H1 (cell line): ENCODE measurements at regions not wholly inside any gene's neighbourhood (a gene's known extent, or its start where the extent isn't known, plus 50 kb on each side); places are given as distances from the start of the nearest gene placed in this dataset.

ENCODE experiments used
- CTCF ChIA-PET: fragments of 300-600 bp; sonication (Branson Sonifier 250); formaldehyde crosslinking; loops from one replicate; lab custom pipeline; 2021; ENCODE audit not compliant: partially characterized antibody; lab: Charles Lee
- POLR2A ChIA-PET: fragments of 300-600 bp; sonication (Branson Sonifier 250); formaldehyde crosslinking; loops from one replicate; lab custom pipeline; 2021; ENCODE audit warnings: inconsistent platforms; ENCODE audit not compliant: partially characterized antibody; lab: Charles Lee
- DNase-seq, 2 experiments: peaks; one replicate each; pipeline versions ENCODE4 v3.0.0 to v3.0.0-alpha.2; 2010 to 2022; ENCODE audit warnings: low spot score in 2 of 2, low read depth in 1 of 2, mixed read lengths in 1 of 2
- FAIRE-seq: peaks from 2 replicates; lab custom pipeline; 2011; peaks lifted over from hg19 to GRCh38; lab: Jason Lieb, UNC
- H2AFZ ChIP-seq: 2 replicates; pipeline ENCODE4 v1.8.1; 2012; ENCODE audit warnings: low read length, inconsistent platforms
- H2AK5ac ChIP-seq: 2 replicates; pipeline ENCODE4 v1.6.1; 2013; ENCODE audit warnings: low read depth, low read length
- H2BK120ac ChIP-seq: replicated peaks from 2 replicates; pipeline ENCODE3; 2013; ENCODE audit warnings: low read depth, low read length, inconsistent platforms
- H2BK12ac ChIP-seq: 2 replicates; pipeline ENCODE4 v1.6.1; 2013; ENCODE audit warnings: low read depth, low read length
- H2BK15ac ChIP-seq: 2 replicates; pipeline ENCODE4 v1.6.1; 2013; ENCODE audit warnings: low read length
- H2BK20ac ChIP-seq: 2 replicates; pipeline ENCODE4 v1.6.1; 2013; ENCODE audit warnings: low read length
- H2BK5ac ChIP-seq: 2 replicates; pipeline ENCODE4 v1.6.1; 2013; ENCODE audit warnings: low read depth, low read length
- H3K14ac ChIP-seq: 2 replicates; pipeline ENCODE4 v1.6.1; 2013; ENCODE audit warnings: inconsistent platforms; ENCODE audit not compliant: insufficient read length
- H3K18ac ChIP-seq: 2 replicates; pipeline ENCODE4 v1.6.1; 2013; ENCODE audit warnings: low read length; ENCODE audit errors: extremely low read depth
- H3K23ac ChIP-seq: 2 replicates; pipeline ENCODE4 v1.6.1; 2013; ENCODE audit warnings: inconsistent platforms; ENCODE audit not compliant: insufficient read length
- H3K23me2 ChIP-seq: 2 replicates; pipeline ENCODE4 v1.6.1; 2013; ENCODE audit warnings: low read depth, low read length
- H3K27ac ChIP-seq: 2 replicates; pipeline ENCODE4 v1.6.1; 2011; ENCODE audit warnings: low read depth, low read length, inconsistent platforms
- H3K27me3 ChIP-seq, 4 experiments: replicated peaks in 1 of 4; 1 replicate in 1 of 4; 2 replicates in 3 of 4; pipeline versions ENCODE4 v1.6.1 to v1.8.1; 2011 to 2013; ENCODE audit warnings: low read length in 3 of 4, mild to moderate bottlenecking in 3 of 4, inconsistent platforms in 2 of 4, mixed read lengths in 2 of 4, moderate library complexity in 1 of 4; ENCODE audit not compliant: control insufficient read depth in 3 of 4, insufficient read depth in 3 of 4; ENCODE audit errors: extremely low read depth in 1 of 4
- H3K36me3 ChIP-seq, 4 experiments: 2 replicates each; pipeline versions ENCODE4 v1.6.1 to v1.8.1; 2011 to 2013; ENCODE audit warnings: mild to moderate bottlenecking in 4 of 4, low read length in 3 of 4, moderate library complexity in 2 of 4, control low read depth in 1 of 4, inconsistent platforms in 1 of 4; ENCODE audit not compliant: insufficient read depth in 4 of 4, control insufficient read depth in 2 of 4
- H3K4ac ChIP-seq: replicated peaks from 2 replicates; pipeline ENCODE3; 2013; ENCODE audit warnings: low read length, low read depth, mixed read lengths, inconsistent platforms; ENCODE audit not compliant: insufficient read length
- H3K4me1 ChIP-seq, 4 experiments: replicated peaks in 1 of 4; 1 replicate in 1 of 4; 2 replicates in 3 of 4; pipeline versions ENCODE4 v1.6.1 to v1.8.1; 2011 to 2013; ENCODE audit warnings: low read length in 3 of 4, inconsistent platforms in 2 of 4, mixed read lengths in 1 of 4; ENCODE audit not compliant: insufficient read depth in 4 of 4, control insufficient read depth in 3 of 4
- H3K4me2 ChIP-seq, 2 experiments: 2 replicates each; pipeline versions ENCODE4 v1.6.1 to v1.8.1; 2011 to 2013; ENCODE audit warnings: low read depth in 2 of 2, low read length in 2 of 2, control low read depth in 1 of 2, inconsistent platforms in 1 of 2, mild to moderate bottlenecking in 1 of 2; ENCODE audit not compliant: insufficient read depth in 1 of 2
- H3K4me3 ChIP-seq, 4 experiments: fragments of 200-600, 300-600 bp in 1 of 4; sonication (generic), shearing (Covaris generic), sonication (Bioruptor Twin) in 1 of 4; 2 replicates each; pipeline versions ENCODE4 v1.5.1 to v1.8.1; 2011 to 2016; ENCODE audit warnings: low read length in 4 of 4, low read depth in 3 of 4, control low read depth in 2 of 4, inconsistent platforms in 2 of 4, mild to moderate bottlenecking in 2 of 4, mixed read lengths in 1 of 4, moderate library complexity in 1 of 4; ENCODE audit not compliant: insufficient read depth in 2 of 4; ENCODE audit errors: extremely low read depth in 1 of 4
- H3K56ac ChIP-seq: replicated peaks from 2 replicates; pipeline ENCODE3; 2013; ENCODE audit warnings: low read depth, mild to moderate bottlenecking, mixed read lengths, low read length, inconsistent platforms; ENCODE audit not compliant: insufficient read length
- H3K79me1 ChIP-seq: 2 replicates; pipeline ENCODE4 v1.6.1; 2013; ENCODE audit warnings: low read depth, low read length, control low read depth
- H3K79me2 ChIP-seq, 2 experiments: 2 replicates each; pipeline versions ENCODE4 v1.6.1 to v1.8.1; 2012 to 2013; ENCODE audit warnings: low read length in 2 of 2, mild to moderate bottlenecking in 2 of 2, inconsistent platforms in 1 of 2; ENCODE audit not compliant: insufficient read depth in 2 of 2, control insufficient read depth in 1 of 2
- H3K9ac ChIP-seq, 4 experiments: replicated peaks in 1 of 4; 1 replicate in 1 of 4; 2 replicates in 3 of 4; pipeline versions ENCODE4 v1.6.1 to v1.8.1; 2011 to 2013; ENCODE audit warnings: low read depth in 3 of 4, low read length in 3 of 4, control low read depth in 2 of 4, mild to moderate bottlenecking in 2 of 4, moderate library complexity in 2 of 4, inconsistent platforms in 1 of 4; ENCODE audit errors: extremely low read depth in 1 of 4
- H3K9me3 ChIP-seq, 2 experiments: 2 replicates each; pipeline versions ENCODE4 v1.6.1 to v1.8.1; 2012 to 2013; ENCODE audit warnings: mild to moderate bottlenecking in 2 of 2, moderate library complexity in 2 of 2, control low read depth in 1 of 2, inconsistent platforms in 1 of 2, low read depth in 1 of 2, low read length in 1 of 2, mixed read lengths in 1 of 2; ENCODE audit not compliant: insufficient read depth in 2 of 2
- H4K20me1 ChIP-seq, 2 experiments: replicated peaks in 1 of 2; 2 replicates each; pipeline versions ENCODE3 to v1.8.1; 2011 to 2013; ENCODE audit warnings: inconsistent platforms in 2 of 2, low read length in 2 of 2, mild to moderate bottlenecking in 1 of 2; ENCODE audit not compliant: insufficient read depth in 2 of 2, control insufficient read depth in 1 of 2
- H4K5ac ChIP-seq: 2 replicates; pipeline ENCODE4 v1.6.1; 2013; ENCODE audit warnings: low read length, low read depth, mixed read lengths, inconsistent platforms; ENCODE audit not compliant: insufficient read length
- H4K8ac ChIP-seq: 2 replicates; pipeline ENCODE4 v1.8.0; 2013; ENCODE audit warnings: mild to moderate bottlenecking, moderate library complexity, low read length, inconsistent platforms; ENCODE audit not compliant: insufficient read depth; ENCODE audit errors: extremely low read depth
- H4K91ac ChIP-seq: replicated peaks from 2 replicates; pipeline ENCODE3; 2013; ENCODE audit warnings: low read length, mixed read lengths, inconsistent platforms; ENCODE audit not compliant: insufficient read length
- GTF2F1 ChIP-seq: IDR thresholded peaks from 2 replicates; pipeline ENCODE4 v1.6.1; 2012; ENCODE audit warnings: low read depth, low read length, improper control_type of control experiment, borderline replicate concordance
- HDAC6 ChIP-seq: IDR thresholded peaks from one replicate; pipeline ENCODE4 v1.7.1; 2012; ENCODE audit warnings: low read depth, mild to moderate bottlenecking, inconsistent platforms, low read length, moderate library complexity
- JUND ChIP-seq: IDR thresholded peaks from 2 replicates; pipeline ENCODE4 v1.6.1; 2011; ENCODE audit warnings: mild to moderate bottlenecking, improper control_type of control experiment, low read length
- KDM5A ChIP-seq: fragments of 200-600 bp; IDR thresholded peaks from 2 replicates; pipeline ENCODE4 v1.7.1; 2012; ENCODE audit warnings: mild to moderate bottlenecking, low read length, inconsistent platforms, mixed read lengths
- RBBP5 ChIP-seq: IDR thresholded peaks from 2 replicates; pipeline ENCODE4 v1.7.1; 2012; ENCODE audit warnings: low read depth, mild to moderate bottlenecking, inconsistent platforms, low read length, moderate library complexity, borderline replicate concordance
- RFX5 ChIP-seq: IDR thresholded peaks from 2 replicates; pipeline ENCODE4 v1.6.1; 2011; ENCODE audit warnings: low read depth, low read length, improper control_type of control experiment, borderline replicate concordance
- RNF2 ChIP-seq: fragments of 200-900, 300-1000 bp; sonication (generic); IDR thresholded peaks from 2 replicates; pipeline ENCODE4 v1.7.1; 2016; ENCODE audit warnings: borderline replicate concordance, low read depth, mild to moderate bottlenecking, antibody characterized with exemption, low read length; ENCODE audit not compliant: poor library complexity, severe bottlenecking; ENCODE audit errors: missing control alignments
- SP1 ChIP-seq: IDR thresholded peaks from 2 replicates; pipeline ENCODE4 v1.6.1; 2011; ENCODE audit warnings: low read depth, low read length
- ZNF274 ChIP-seq: IDR thresholded peaks from 2 replicates; pipeline ENCODE4 v1.7.0; 2012; ENCODE audit warnings: low read length, borderline replicate concordance; ENCODE audit errors: extremely low read depth
- WGBS, 2 experiments: shearing (Covaris generic) in 1 of 2; methylation state at CpG; one replicate each; pipeline versions ENCODE4 v1.1.6 to v1.1.7; 2013 to 2015; ENCODE audit warnings: low lambda C conversion rate in 2 of 2, mixed read lengths in 2 of 2, inconsistent platforms in 1 of 2, low coverage in 1 of 2, missing lambda C conversion rate in 1 of 2; ENCODE audit not compliant: insufficient replicate concordance in 2 of 2, insufficient coverage in 1 of 2, insufficient read length in 1 of 2; ENCODE audit errors: extremely low coverage in 1 of 2, missing lambda C conversion rate in 1 of 2; 5-methylcytosine and 5-hydroxymethylcytosine counted together
- TF ChIP-seq, protein P1 (sequence below), 3 experiments: IDR thresholded peaks; 1 replicate in 2 of 3; 2 replicates in 1 of 3; pipeline versions ENCODE4 v1.5.1 to v1.6.1; 2011; ENCODE audit warnings: low read length in 3 of 3, mild to moderate bottlenecking in 3 of 3, inconsistent platforms in 2 of 3, low read depth in 1 of 3, moderate library complexity in 1 of 3; ENCODE audit not compliant: insufficient read depth in 1 of 3; ENCODE audit errors: control extremely low read depth in 1 of 3
- TF ChIP-seq, protein P2 (sequence below): IDR thresholded peaks from 2 replicates; pipeline ENCODE4 v1.6.1; 2011; ENCODE audit warnings: low read length, improper control_type of control experiment

DNA sequence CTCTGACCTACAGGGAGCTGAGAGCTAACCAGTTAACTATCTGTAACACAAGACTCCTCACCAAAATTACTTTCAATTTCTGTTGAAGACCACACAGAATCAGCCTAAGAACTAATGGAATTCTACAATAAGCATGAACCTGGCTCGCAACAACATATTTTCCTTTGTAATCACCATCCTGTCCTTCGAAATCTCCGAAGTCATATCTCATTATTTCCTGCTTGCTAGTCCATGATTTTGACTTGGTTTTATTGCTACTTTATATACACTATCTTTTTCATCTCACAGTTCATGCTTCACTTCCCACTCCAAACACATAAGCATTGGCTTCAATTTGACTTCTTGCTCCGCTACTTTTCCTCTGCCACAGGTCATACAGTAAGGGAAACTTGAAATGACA is 405.8 kb upstream of the FKBP1C start:
- Histone ChIP-seq H3K4me1 (peaks cover 0 to 7% (median 0%) of the 10 kb centered on the region in 4 experiments; a peak in 2 of 7 replicates), H4K8ac (no peak overlapping the region), H2BK5ac (no peak overlapping the region), H4K5ac (no peak overlapping the region), H3K4me3 (no peak overlapping the region), H3K79me2 (no peaks in the 10 kb centered on the region), H3K27ac (no peak overlapping the region), H2AFZ (no peak overlapping the region), H3K4me2 (no peak overlapping the region), H4K91ac (no peak overlapping the region), H3K9ac (no peak overlapping the region), H2AK5ac (no peak overlapping the region), H2BK15ac (no peak overlapping the region), H3K27me3 (no peaks in the 10 kb centered on the region), H3K14ac (no peak overlapping the region), H3K4ac (no peak overlapping the region), H2BK20ac (no peak overlapping the region), H2BK12ac (no peak overlapping the region), H2BK120ac (no peak overlapping the region), H3K23me2 (no peaks in the 10 kb centered on the region), H3K18ac (no peak overlapping the region), H3K56ac (no peak overlapping the region), H3K23ac (no peak overlapping the region), H3K36me3 (no peaks in the 10 kb centered on the region), H4K20me1 (no peaks in the 10 kb centered on the region), H3K9me3 (no peaks in the 10 kb centered on the region; a peak in 1 of 4 replicates), H3K79me1 (no peaks in the 10 kb centered on the region)
- POLR2A ChIA-PET: no interaction called here
- WGBS, 2 experiments: 84% methylated on average over 4 of the region's 4 CpGs; no CpG with 5 or more reads in 1 of the 2 experiments
- no peak for DNase-seq
- FAIRE-seq: no peak
- CTCF ChIA-PET: no interaction called here
- TF ChIP-seq JUND: no peak
- TF ChIP-seq KDM5A: no peak
- TF ChIP-seq, protein P1, sequence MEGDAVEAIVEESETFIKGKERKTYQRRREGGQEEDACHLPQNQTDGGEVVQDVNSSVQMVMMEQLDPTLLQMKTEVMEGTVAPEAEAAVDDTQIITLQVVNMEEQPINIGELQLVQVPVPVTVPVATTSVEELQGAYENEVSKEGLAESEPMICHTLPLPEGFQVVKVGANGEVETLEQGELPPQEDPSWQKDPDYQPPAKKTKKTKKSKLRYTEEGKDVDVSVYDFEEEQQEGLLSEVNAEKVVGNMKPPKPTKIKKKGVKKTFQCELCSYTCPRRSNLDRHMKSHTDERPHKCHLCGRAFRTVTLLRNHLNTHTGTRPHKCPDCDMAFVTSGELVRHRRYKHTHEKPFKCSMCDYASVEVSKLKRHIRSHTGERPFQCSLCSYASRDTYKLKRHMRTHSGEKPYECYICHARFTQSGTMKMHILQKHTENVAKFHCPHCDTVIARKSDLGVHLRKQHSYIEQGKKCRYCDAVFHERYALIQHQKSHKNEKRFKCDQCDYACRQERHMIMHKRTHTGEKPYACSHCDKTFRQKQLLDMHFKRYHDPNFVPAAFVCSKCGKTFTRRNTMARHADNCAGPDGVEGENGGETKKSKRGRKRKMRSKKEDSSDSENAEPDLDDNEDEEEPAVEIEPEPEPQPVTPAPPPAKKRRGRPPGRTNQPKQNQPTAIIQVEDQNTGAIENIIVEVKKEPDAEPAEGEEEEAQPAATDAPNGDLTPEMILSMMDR (IDR thresholded peaks at IDR 0.05; ENCODE audit: control extremely low read depth in 1 of 3, insufficient read depth in 1 of 3, low read depth in 1 of 3, low read length in 3 of 3): no peak
- TF ChIP-seq RNF2: no peak
- TF ChIP-seq GTF2F1: no peak
- no peak for TF ChIP-seq RFX5
- no peak for TF ChIP-seq HDAC6
- TF ChIP-seq ZNF274: no peak
- TF ChIP-seq, protein P2, sequence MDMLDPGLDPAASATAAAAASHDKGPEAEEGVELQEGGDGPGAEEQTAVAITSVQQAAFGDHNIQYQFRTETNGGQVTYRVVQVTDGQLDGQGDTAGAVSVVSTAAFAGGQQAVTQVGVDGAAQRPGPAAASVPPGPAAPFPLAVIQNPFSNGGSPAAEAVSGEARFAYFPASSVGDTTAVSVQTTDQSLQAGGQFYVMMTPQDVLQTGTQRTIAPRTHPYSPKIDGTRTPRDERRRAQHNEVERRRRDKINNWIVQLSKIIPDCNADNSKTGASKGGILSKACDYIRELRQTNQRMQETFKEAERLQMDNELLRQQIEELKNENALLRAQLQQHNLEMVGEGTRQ: no peak
- TF ChIP-seq SP1: no peak
- no peak for TF ChIP-seq RBBP5
